Activated T-cell treated with anti-CD3 and anti-CD28 coated beads, Interleukin-2, amount 50 U/mL, for 72 hours (primary cell): ENCODE measurements at regions not wholly inside any gene's neighbourhood (a gene's known extent, or its start where the extent isn't known, plus 50 kb on each side); places are given as distances from the start of the nearest gene placed in this dataset.
A peak's percentile ranks its signal among the peaks of the same experiment; 100 is the strongest.

Source experiments
- ATAC-seq, 2 donors: fragments of 150-1000 bp; cut with Tn5 transposase; replicated peaks in 1 of 2; 2 replicates each; pipeline ENCODE4 v1.10.0; 2021; ENCODE audit warnings: moderate library complexity in 2 of 2, mild to moderate bottlenecking in 1 of 2
- DNase-seq, 2 donors: peaks; one replicate each; pipeline ENCODE4 v3.0.0; 2021 to 2022; ENCODE audit warnings: mixed read lengths in 1 of 2
- H3K27ac Mint-ChIP-seq: one replicate; pipeline ENCODE4 v1.8.0; 2022; ENCODE audit warnings: mild to moderate bottlenecking, moderate library complexity, mixed read lengths
- H3K27me3 Mint-ChIP-seq: one replicate; pipeline ENCODE4 v1.8.0; 2022; ENCODE audit warnings: low read depth, mixed read lengths
- H3K36me3 Mint-ChIP-seq, 2 donors: one replicate each; pipeline ENCODE4 v1.8.0; 2022; ENCODE audit warnings: mixed read lengths in 2 of 2, mild to moderate bottlenecking in 1 of 2; ENCODE audit not compliant: insufficient read depth in 2 of 2
- H3K4me1 Mint-ChIP-seq: one replicate; pipeline ENCODE4 v1.8.0; 2022; ENCODE audit warnings: low read depth, mixed read lengths
- H3K4me3 Mint-ChIP-seq, 2 donors: one replicate each; pipeline ENCODE4 v1.8.0; 2022; ENCODE audit warnings: mild to moderate bottlenecking in 2 of 2, mixed read lengths in 2 of 2, moderate library complexity in 2 of 2
- H3K9me3 Mint-ChIP-seq, 2 donors: one replicate each; pipeline ENCODE4 v1.8.0; 2022; ENCODE audit warnings: mixed read lengths in 2 of 2

GRCh38 chrX:129035180-129035579 lies 488.1 kb downstream of the SMARCA1 start:
- H3K4me3 Mint-ChIP-seq, result no peak overlapping the region
- no peak for DNase-seq
- no peaks in the 10 kb centered on the region for H3K9me3 Mint-ChIP-seq
- no peak overlapping the region for H3K27ac Mint-ChIP-seq
- no peaks in the 10 kb centered on the region for H3K4me1 Mint-ChIP-seq
- H3K36me3 Mint-ChIP-seq, result no peaks in the 10 kb centered on the region
- peaks cover 5% of the 10 kb centered on the region for H3K27me3 Mint-ChIP-seq
- no peak for ATAC-seq

- Mint-ChIP-seq H3K4me3 (no peak overlapping the region), H3K9me3 (no peaks in the 10 kb centered on the region), H3K27ac (no peak overlapping the region), H3K27me3 (peaks cover 6% of the 10 kb centered on the region), H3K4me1 (no peaks in the 10 kb centered on the region), H3K36me3 (no peaks in the 10 kb centered on the region)
- no peak for ATAC-seq
- DNase-seq, result no peak
Measured at GRCh38 chrX:129034196-129034595, 489.1 kb downstream of the SMARCA1 start.

GRCh38 chrX:129026202-129026601 lies 497.1 kb downstream of the SMARCA1 start:
- Mint-ChIP-seq H3K4me1 (no peaks in the 10 kb centered on the region), H3K36me3 (no peaks in the 10 kb centered on the region), H3K27ac (no peak overlapping the region), H3K27me3 (peaks cover 6% of the 10 kb centered on the region), H3K9me3 (no peaks in the 10 kb centered on the region), H3K4me3 (no peak overlapping the region)
- ATAC-seq (no peak), DNase-seq (no peak)

GRCh38 chrX:129025376-129025775 lies 497.9 kb downstream of the SMARCA1 start:
- ATAC-seq (no peak), DNase-seq (no peak)
- Mint-ChIP-seq H3K36me3 (no peaks in the 10 kb centered on the region), H3K9me3 (no peaks in the 10 kb centered on the region), H3K4me1 (no peaks in the 10 kb centered on the region), H3K4me3 (no peak overlapping the region), H3K27ac (no peak overlapping the region), H3K27me3 (peaks cover 3% of the 10 kb centered on the region)

GRCh38 chrX:129019412-129019811 lies 503.9 kb downstream of the SMARCA1 start:
- Mint-ChIP-seq H3K4me3 (no peak overlapping the region), H3K27ac (no peak overlapping the region), H3K9me3 (no peaks in the 10 kb centered on the region), H3K36me3 (no peaks in the 10 kb centered on the region), H3K27me3 (peaks cover 18% of the 10 kb centered on the region), H3K4me1 (no peaks in the 10 kb centered on the region)
- DNase-seq (no peak), ATAC-seq (no peak)

GRCh38 chrX:129015381-129015780 lies 507.9 kb downstream of the SMARCA1 start:
- ATAC-seq, result no peak
- Mint-ChIP-seq H3K27me3 (peaks cover 25% of the 10 kb centered on the region), H3K4me3 (no peak overlapping the region), H3K4me1 (no peaks in the 10 kb centered on the region), H3K9me3 (no peaks in the 10 kb centered on the region), H3K27ac (no peak overlapping the region), H3K36me3 (no peaks in the 10 kb centered on the region)
- no peak for DNase-seq

GRCh38 chrX:129013574-129013973 lies 509.7 kb downstream of the SMARCA1 start:
- Mint-ChIP-seq H3K36me3 (no peaks in the 10 kb centered on the region), H3K4me3 (no peak overlapping the region), H3K27ac (no peak overlapping the region), H3K9me3 (no peaks in the 10 kb centered on the region), H3K27me3 (peaks cover 13% of the 10 kb centered on the region), H3K4me1 (no peaks in the 10 kb centered on the region)
- DNase-seq, result no peak
- ATAC-seq, result no peak

GRCh38 chrX:129007631-129008030 lies 515.7 kb downstream of the SMARCA1 start:
- Mint-ChIP-seq H3K4me3 (no peak overlapping the region), H3K4me1 (no peaks in the 10 kb centered on the region), H3K27ac (no peak overlapping the region), H3K27me3 (peaks cover 7% of the 10 kb centered on the region), H3K9me3 (no peaks in the 10 kb centered on the region), H3K36me3 (no peaks in the 10 kb centered on the region)
- ATAC-seq (no peak), DNase-seq (no peak)

GRCh38 chrX:129006491-129006890 lies 516.8 kb downstream of the SMARCA1 start:
- Mint-ChIP-seq H3K9me3 (no peaks in the 10 kb centered on the region), H3K36me3 (no peaks in the 10 kb centered on the region), H3K27ac (no peak overlapping the region), H3K27me3 (peaks cover under 1% of the 10 kb centered on the region), H3K4me1 (no peaks in the 10 kb centered on the region), H3K4me3 (no peak overlapping the region)
- no peak for ATAC-seq
- no peak for DNase-seq

GRCh38 chrX:129000797-129001196 lies 522.5 kb downstream of the SMARCA1 start:
- no peaks in the 10 kb centered on the region for H3K4me1 Mint-ChIP-seq

GRCh38 chrX:129000018-129000417 lies 523.3 kb downstream of the SMARCA1 start:
- Mint-ChIP-seq H3K4me1 (no peaks in the 10 kb centered on the region), H3K27me3 (peaks cover 15% of the 10 kb centered on the region), H3K4me3 (no peak overlapping the region)

More at GRCh38 chrX:129000797-129001196, 522.5 kb downstream of the SMARCA1 start:
- Mint-ChIP-seq H3K27ac (no peak overlapping the region), H3K36me3 (no peaks in the 10 kb centered on the region), H3K4me3 (no peak overlapping the region), H3K27me3 (peaks cover 15% of the 10 kb centered on the region), H3K9me3 (peaks cover 0 to 1% of the 10 kb centered on the region in 2 donors)
- DNase-seq, result no peak
- ATAC-seq, result no peak

GRCh38 chrX:128992107-128992971 lies 531.0 kb downstream of the SMARCA1 start:
- Mint-ChIP-seq H3K9me3 (peaks cover 4% of the 10 kb centered on the region in 2 donors), H3K27ac (no peak overlapping the region), H3K4me1 (no peaks in the 10 kb centered on the region), H3K4me3 (no peak overlapping the region), H3K36me3 (peaks cover 0 to 2% of the 10 kb centered on the region in 2 donors), H3K27me3 (peaks cover 6% of the 10 kb centered on the region)
- no peak for DNase-seq
- no peak for ATAC-seq

More at GRCh38 chrX:129000018-129000417, 523.3 kb downstream of the SMARCA1 start:
- Mint-ChIP-seq H3K27ac (no peak overlapping the region), H3K9me3 (peaks cover 0 to 1% of the 10 kb centered on the region in 2 donors), H3K36me3 (no peaks in the 10 kb centered on the region)
- DNase-seq (no peak), ATAC-seq (no peak)

GRCh38 chrX:128975745-128976144 lies 547.5 kb downstream of the SMARCA1 start:
- Mint-ChIP-seq H3K27ac (no peak overlapping the region), H3K9me3 (no peaks in the 10 kb centered on the region), H3K36me3 (no peaks in the 10 kb centered on the region), H3K4me1 (no peaks in the 10 kb centered on the region), H3K27me3 (peaks cover 4% of the 10 kb centered on the region), H3K4me3 (no peak overlapping the region)
- peak; percentile 2 to 20 for DNase-seq
- ATAC-seq, result no peak

GRCh38 chrX:128973033-128973432 lies 550.3 kb downstream of the SMARCA1 start:
- DNase-seq (no peak), ATAC-seq (no peak)
- Mint-ChIP-seq H3K27me3 (peaks cover 4% of the 10 kb centered on the region), H3K27ac (no peak overlapping the region), H3K4me3 (no peak overlapping the region), H3K9me3 (no peaks in the 10 kb centered on the region), H3K36me3 (no peaks in the 10 kb centered on the region), H3K4me1 (no peaks in the 10 kb centered on the region)
